ENCODE measurements at regions not wholly inside any gene's neighbourhood (a gene's known extent, or its start where the extent isn't known, plus 50 kb on each side); places are given as distances from the start of the nearest gene placed in this dataset.

- intact Hi-C loops (cut with micrococcal nuclease): no loop called here
- no peak overlapping the region for H3K4me3 ChIP-seq (replicated peaks in 1 of 3; ENCODE audit: insufficient read depth in 1 of 3, low read depth in 1 of 3, low read length in 3 of 3)
- TF ChIP-seq, protein P1, sequence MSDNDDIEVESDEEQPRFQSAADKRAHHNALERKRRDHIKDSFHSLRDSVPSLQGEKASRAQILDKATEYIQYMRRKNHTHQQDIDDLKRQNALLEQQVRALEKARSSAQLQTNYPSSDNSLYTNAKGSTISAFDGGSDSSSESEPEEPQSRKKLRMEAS (IDR thresholded peaks at IDR 0.05; ENCODE audit: insufficient read depth, insufficient read length): no peak
- TF ChIP-seq FOS (IDR thresholded peaks at IDR 0.05; ENCODE audit: borderline replicate concordance, insufficient read depth, low read length): no peak
- TF ChIP-seq POLR2A (IDR thresholded peaks at IDR 0.05; ENCODE audit: low read depth, low read length): no peak
- TF ChIP-seq EZH2 (IDR thresholded peaks at IDR 0.05; ENCODE audit: borderline replicate concordance, low read depth, low read length, severe bottlenecking): no peak
- TF ChIP-seq GATA2 (IDR thresholded peaks at IDR 0.05; ENCODE audit: insufficient read depth, insufficient read length, low read depth, low read length): no peak
- no peaks in the 10 kb centered on the region for H3K36me3 ChIP-seq (ENCODE audit: control insufficient read depth in 2 of 2, extremely low read depth in 1 of 2, insufficient read depth in 2 of 2, low read length in 2 of 2)
- dilution Hi-C loops (cut with MboI; ENCODE audit: extremely low pct_ligation_motif_present, low sequenced_read_pairs): no loop called here
- no peaks in the 10 kb centered on the region for H4K20me1 ChIP-seq (replicated peaks; ENCODE audit: control insufficient read depth, extremely low read depth, insufficient read depth, low read length)
- H3K79me2 ChIP-seq (ENCODE audit: control insufficient read depth, insufficient read depth, low read length): no peaks in the 10 kb centered on the region
- H3K27ac ChIP-seq (ENCODE audit: insufficient read depth, low read depth, low read length): no peak overlapping the region
- H3K9ac ChIP-seq (replicated peaks; ENCODE audit: extremely low read depth, insufficient read depth, low read length): no peak overlapping the region
- H3K9me1 ChIP-seq (replicated peaks; ENCODE audit: control insufficient read depth, extremely low read depth, insufficient read depth, low read length): no peaks in the 10 kb centered on the region
- H3K9me3 ChIP-seq (replicated peaks; ENCODE audit: control insufficient read depth, insufficient read depth, low read length): no peaks in the 10 kb centered on the region
- POLR2A ChIA-PET: no interaction called here
- DNase-seq (ENCODE audit: low read depth, low spot score) (no peak), FAIRE-seq (no peak)
- no TSS peak for BruUV-seq (replicated peaks)
- H3K4me1 ChIP-seq (ENCODE audit: control insufficient read depth, extremely low read depth, insufficient read depth, low read length): no peaks in the 10 kb centered on the region
- H2AFZ ChIP-seq (ENCODE audit: low read depth, low read length): no peak overlapping the region
- H3K27me3 ChIP-seq (ENCODE audit: control insufficient read depth in 2 of 2, insufficient read depth in 2 of 2, low read length in 2 of 2): no peaks in the 10 kb centered on the region
- H3K4me2 ChIP-seq (ENCODE audit: insufficient read depth, low read length): no peak overlapping the region
- CTCF ChIA-PET: no interaction called here
Observed at GRCh38 chr3:182527745-182528144, 265.6 kb upstream of the ATP11B start.

- no TSS peak for BruUV-seq (replicated peaks)
- no peaks in the 10 kb centered on the region for H3K27me3 ChIP-seq (ENCODE audit: control insufficient read depth in 2 of 2, insufficient read depth in 2 of 2, low read length in 2 of 2)
- no peak overlapping the region for H3K4me2 ChIP-seq (ENCODE audit: insufficient read depth, low read length)
- intact Hi-C loops (cut with micrococcal nuclease) (no loop called here), dilution Hi-C loops (cut with MboI; ENCODE audit: extremely low pct_ligation_motif_present, low sequenced_read_pairs) (no loop called here)
- H3K27ac ChIP-seq (ENCODE audit: insufficient read depth, low read depth, low read length): no peak overlapping the region
- H3K9ac ChIP-seq (replicated peaks; ENCODE audit: extremely low read depth, insufficient read depth, low read length): no peak overlapping the region
- no peaks in the 10 kb centered on the region for H4K20me1 ChIP-seq (replicated peaks; ENCODE audit: control insufficient read depth, extremely low read depth, insufficient read depth, low read length)
- no peaks in the 10 kb centered on the region for H3K4me1 ChIP-seq (ENCODE audit: control insufficient read depth, extremely low read depth, insufficient read depth, low read length)
- no peak for DNase-seq (ENCODE audit: low read depth, low spot score)
- H2AFZ ChIP-seq (ENCODE audit: low read depth, low read length): no peak overlapping the region
- H3K9me1 ChIP-seq (replicated peaks; ENCODE audit: control insufficient read depth, extremely low read depth, insufficient read depth, low read length): no peaks in the 10 kb centered on the region
- no peaks in the 10 kb centered on the region for H3K36me3 ChIP-seq (ENCODE audit: control insufficient read depth in 2 of 2, extremely low read depth in 1 of 2, insufficient read depth in 2 of 2, low read length in 2 of 2)
- no peaks in the 10 kb centered on the region for H3K79me2 ChIP-seq (ENCODE audit: control insufficient read depth, insufficient read depth, low read length)
- ChIA-PET POLR2A (no interaction called here), CTCF (no interaction called here)
- no peak overlapping the region for H3K4me3 ChIP-seq (replicated peaks in 1 of 3; ENCODE audit: insufficient read depth in 1 of 3, low read depth in 1 of 3, low read length in 3 of 3)
- TF ChIP-seq, protein P2, sequence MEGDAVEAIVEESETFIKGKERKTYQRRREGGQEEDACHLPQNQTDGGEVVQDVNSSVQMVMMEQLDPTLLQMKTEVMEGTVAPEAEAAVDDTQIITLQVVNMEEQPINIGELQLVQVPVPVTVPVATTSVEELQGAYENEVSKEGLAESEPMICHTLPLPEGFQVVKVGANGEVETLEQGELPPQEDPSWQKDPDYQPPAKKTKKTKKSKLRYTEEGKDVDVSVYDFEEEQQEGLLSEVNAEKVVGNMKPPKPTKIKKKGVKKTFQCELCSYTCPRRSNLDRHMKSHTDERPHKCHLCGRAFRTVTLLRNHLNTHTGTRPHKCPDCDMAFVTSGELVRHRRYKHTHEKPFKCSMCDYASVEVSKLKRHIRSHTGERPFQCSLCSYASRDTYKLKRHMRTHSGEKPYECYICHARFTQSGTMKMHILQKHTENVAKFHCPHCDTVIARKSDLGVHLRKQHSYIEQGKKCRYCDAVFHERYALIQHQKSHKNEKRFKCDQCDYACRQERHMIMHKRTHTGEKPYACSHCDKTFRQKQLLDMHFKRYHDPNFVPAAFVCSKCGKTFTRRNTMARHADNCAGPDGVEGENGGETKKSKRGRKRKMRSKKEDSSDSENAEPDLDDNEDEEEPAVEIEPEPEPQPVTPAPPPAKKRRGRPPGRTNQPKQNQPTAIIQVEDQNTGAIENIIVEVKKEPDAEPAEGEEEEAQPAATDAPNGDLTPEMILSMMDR (IDR thresholded peaks at IDR 0.05; ENCODE audit: extremely low read depth in 1 of 2, insufficient read depth in 1 of 2, low read depth in 1 of 2, low read length in 2 of 2): no peak
- TF ChIP-seq MYC (IDR thresholded peaks at IDR 0.05; ENCODE audit: low read depth, low read length): no peak
- TF ChIP-seq, protein P1 (IDR thresholded peaks at IDR 0.05; ENCODE audit: insufficient read depth, insufficient read length): no peak
- TF ChIP-seq FOS (IDR thresholded peaks at IDR 0.05; ENCODE audit: borderline replicate concordance, insufficient read depth, low read length): no peak
- TF ChIP-seq POLR2A (IDR thresholded peaks at IDR 0.05; ENCODE audit: low read depth, low read length): no peak
- no peak for TF ChIP-seq POLR2AphosphoS5 (IDR thresholded peaks at IDR 0.05; ENCODE audit: insufficient read depth, low read depth, low read length)
- no peaks in the 10 kb centered on the region for H3K9me3 ChIP-seq (replicated peaks; ENCODE audit: control insufficient read depth, insufficient read depth, low read length)
- FAIRE-seq: no peak
Observed at GRCh38 chr3:182530316-182530715, 263.0 kb upstream of the ATP11B start.
